HepG2 (cell line): ENCODE measurements at regions not wholly inside any gene's neighbourhood (a gene's known extent, or its start where the extent isn't known, plus 50 kb on each side); places are given as distances from the start of the nearest gene placed in this dataset.

Experiments used
- ATAC-seq: fragments of 200-7000 bp; cut with Tn5 transposase; 3 replicates; pipeline ENCODE4 v1.9.1; 2020; ENCODE audit warnings: mild to moderate bottlenecking, moderate library complexity
- BruUV-seq: library from RNA; stranded (reverse); fragments of 400-500 nt; replicated peaks from 2 replicates; lab custom pipeline; 2021; lab: Mats Ljungman, UMichigan
- CTCF ChIA-PET: fragments of 300-600 bp; formaldehyde crosslinking; extraction: SDS; loops from one replicate; lab custom pipeline; 2021; ENCODE audit warnings: low total read pairs, inconsistent platforms, low intra/inter-chr PET ratio; lab: Yijun Ruan, JAX
- POLR2A ChIA-PET: fragments of 350-600 bp; sonication (Branson Sonifier 250); formaldehyde crosslinking; loops from one replicate; lab custom pipeline; 2020; ENCODE audit warnings: antibody characterized with exemption, inconsistent platforms; lab: Yijun Ruan, JAX
- DNase-seq: peaks from one replicate; pipeline ENCODE4 v3.0.0-alpha.2; 2015; ENCODE audit warnings: low spot score
- FAIRE-seq: peaks from 3 replicates; lab custom pipeline; 2011; peaks lifted over from hg19 to GRCh38; lab: Jason Lieb, UNC
- H2AFZ ChIP-seq: one replicate; pipeline ENCODE4 v1.6.1; 2011; ENCODE audit warnings: low read length, inconsistent platforms
- H3K27ac ChIP-seq: fragments of 300-600 bp; 3 replicates; pipeline ENCODE4 v1.8.0; 2011; ENCODE audit warnings: mixed run types, mild to moderate bottlenecking, mixed read lengths, low read length, inconsistent platforms; ENCODE audit not compliant: insufficient read depth; ENCODE audit errors: extremely low read length
- H3K27me3 ChIP-seq, 2 experiments: fragments of 200-600 bp in 1 of 2; 2 replicates in 1 of 2; 3 replicates in 1 of 2; pipeline versions ENCODE4 v1.6.0 to v1.8.0; 2011; ENCODE audit warnings: low read length in 2 of 2, mild to moderate bottlenecking in 2 of 2, moderate library complexity in 2 of 2, inconsistent platforms in 1 of 2; ENCODE audit not compliant: insufficient read depth in 2 of 2, control insufficient read depth in 1 of 2
- H3K36me3 ChIP-seq, 2 experiments: fragments of 200-600 bp in 1 of 2; replicated peaks in 1 of 2; 2 replicates in 1 of 2; 3 replicates in 1 of 2; pipeline versions ENCODE4 v1.5.1 to v1.8.0; 2011; ENCODE audit warnings: low read length in 2 of 2, inconsistent platforms in 1 of 2; ENCODE audit not compliant: insufficient read depth in 2 of 2, control insufficient read depth in 1 of 2
- H3K4me1 ChIP-seq: 2 replicates; pipeline ENCODE4 v1.5.1; 2012; ENCODE audit warnings: low read length, inconsistent platforms; ENCODE audit not compliant: insufficient read depth
- H3K4me2 ChIP-seq: 2 replicates; pipeline ENCODE4 v1.6.0; 2011; ENCODE audit warnings: low read depth, low read length, inconsistent platforms
- H3K4me3 ChIP-seq, 3 experiments: fragments of 200-600 bp in 1 of 3; sonication (generic), shearing (Covaris generic) in 1 of 3; replicated peaks in 1 of 3; 2 replicates each; pipeline ENCODE4 v1.5.1; 2011 to 2016; ENCODE audit warnings: low read length in 3 of 3, inconsistent platforms in 2 of 3, low read depth in 2 of 3, mild to moderate bottlenecking in 2 of 3, control low read depth in 1 of 3, mixed read lengths in 1 of 3; ENCODE audit not compliant: insufficient read depth in 1 of 3
- H3K79me2 ChIP-seq: one replicate; pipeline ENCODE4 v1.6.1; 2011; ENCODE audit warnings: low read length, inconsistent platforms; ENCODE audit not compliant: insufficient read depth
- H3K9ac ChIP-seq: 2 replicates; pipeline ENCODE4 v1.6.0; 2011; ENCODE audit warnings: mild to moderate bottlenecking, low read depth, low read length, inconsistent platforms; ENCODE audit not compliant: insufficient read depth
- H3K9me3 ChIP-seq: 2 replicates; pipeline ENCODE4 v1.5.1; 2012; ENCODE audit warnings: mild to moderate bottlenecking, low read length
- H4K20me1 ChIP-seq: 2 replicates; pipeline ENCODE4 v1.6.0; 2011; ENCODE audit warnings: inconsistent platforms, mild to moderate bottlenecking, low read length, moderate library complexity; ENCODE audit not compliant: insufficient read depth
- NFYB ChIP-seq: sonication (generic); formaldehyde crosslinking; IDR thresholded peaks from 2 replicates; pipeline ENCODE4 v1.4.0; 2020; ENCODE audit warnings: missing genetic modification reagents
- NFYC ChIP-seq: IDR thresholded peaks from 2 replicates; pipeline ENCODE4 v1.6.1; 2016; ENCODE audit warnings: missing genetic modification reagents, missing compliant biosample characterization
- RAD51 ChIP-seq: fragments of 450-650 bp; IDR thresholded peaks from 2 replicates; pipeline ENCODE4 v1.6.1; 2016; ENCODE audit warnings: borderline replicate concordance
- SIX4 ChIP-seq: sonication (generic); formaldehyde crosslinking; IDR thresholded peaks from 2 replicates; pipeline ENCODE4 v1.4.0; 2020; ENCODE audit warnings: missing genetic modification reagents
- ZNF121 ChIP-seq: sonication (generic); formaldehyde crosslinking; IDR thresholded peaks from 2 replicates; pipeline ENCODE4 v1.5.0; 2020; ENCODE audit warnings: mild to moderate bottlenecking, missing genetic modification reagents
- ZNF75D ChIP-seq: sonication (generic); formaldehyde crosslinking; IDR thresholded peaks from 2 replicates; pipeline ENCODE4 v1.8.1; 2023; ENCODE audit warnings: missing genetic modification reagents, mild to moderate bottlenecking, borderline replicate concordance
- WGBS: methylation state at CpG from one replicate; pipeline ENCODE4 v1.1.6; 2017; ENCODE audit warnings: low lambda C conversion rate; 5-methylcytosine and 5-hydroxymethylcytosine counted together
- in situ Hi-C: cut with HindIII; loops from 2 replicates; pipeline ENCODE4 v1.10.0; 2017; ENCODE audit warnings: low pct_unique_long_range_greater_than_20kb; ENCODE audit not compliant: extremely low pct_ligation_motif_present
- intact Hi-C: fragments of 100-400 bp; cut with micrococcal nuclease; formaldehyde crosslinking; loops from one replicate; pipeline ENCODE4 v1.10.0; 2022; ENCODE audit not compliant: unreplicated experiment
- TF ChIP-seq, protein P1 (sequence below), 2 experiments: sonication (generic) in 1 of 2; formaldehyde crosslinking in 1 of 2; IDR thresholded peaks; 2 replicates each; pipeline versions ENCODE4 v1.5.1 to v1.6.1; 2011 to 2020; ENCODE audit warnings: borderline replicate concordance in 1 of 2, low read depth in 1 of 2, low read length in 1 of 2, mild to moderate bottlenecking in 1 of 2, missing genetic modification reagents in 1 of 2, moderate library complexity in 1 of 2
- TF ChIP-seq, protein P2 (sequence below): sonication (generic); formaldehyde crosslinking; IDR thresholded peaks from 2 replicates; pipeline ENCODE4 v1.5.1; 2020; ENCODE audit warnings: missing genetic modification reagents, mild to moderate bottlenecking, borderline replicate concordance

DNA sequence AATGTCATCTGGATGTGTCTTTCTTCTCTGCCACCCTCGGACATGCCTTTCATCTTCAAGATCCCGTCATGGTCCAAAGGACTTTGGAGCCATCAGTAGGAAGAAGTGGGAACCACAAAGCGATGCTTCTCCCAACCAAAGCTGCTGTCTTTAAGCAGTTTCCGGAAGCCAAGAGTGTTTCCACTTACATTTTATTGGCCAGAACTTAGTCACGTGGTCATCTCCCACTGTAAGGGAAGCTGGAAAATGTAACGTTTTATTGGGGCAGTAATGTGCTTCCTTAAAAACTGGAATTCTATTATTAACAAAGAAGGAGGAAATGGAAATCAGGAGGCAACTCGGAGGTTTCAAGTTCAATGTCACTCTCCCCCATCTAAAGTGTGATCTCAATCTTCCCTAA is 170.8 kb downstream of the ATG4C start:
- Histone ChIP-seq H4K20me1 (no peaks in the 10 kb centered on the region), H3K4me3 (no peak overlapping the region), H2AFZ (no peak overlapping the region), H3K36me3 (no peaks in the 10 kb centered on the region), H3K27me3 (peaks cover 0 to 3% of the 10 kb centered on the region in 2 experiments; a peak in 2 of 5 replicates), H3K4me1 (peaks cover 16% of the 10 kb centered on the region), H3K9ac (no peak overlapping the region), H3K79me2 (no peaks in the 10 kb centered on the region), H3K4me2 (peak overlapping the region; percentile 6; the same call in 1 of the 2 replicates), H3K27ac (no peak overlapping the region), H3K9me3 (no peaks in the 10 kb centered on the region)
- in situ Hi-C loops (no loop called here), intact Hi-C loops (no loop called here)
- ChIA-PET POLR2A (no interaction called here), CTCF (no interaction called here)
- no peak for ATAC-seq
- peak; percentile 2 for DNase-seq
- no peak for TF ChIP-seq SIX4 (CRISPR knock-in tag)
- peak; percentile 44; the same call in 1 of the 2 replicates for TF ChIP-seq NFYC (CRISPR knock-in tag)
- TF ChIP-seq NFYB (CRISPR knock-in tag) = peak; percentile 78
- TF ChIP-seq, protein P1, sequence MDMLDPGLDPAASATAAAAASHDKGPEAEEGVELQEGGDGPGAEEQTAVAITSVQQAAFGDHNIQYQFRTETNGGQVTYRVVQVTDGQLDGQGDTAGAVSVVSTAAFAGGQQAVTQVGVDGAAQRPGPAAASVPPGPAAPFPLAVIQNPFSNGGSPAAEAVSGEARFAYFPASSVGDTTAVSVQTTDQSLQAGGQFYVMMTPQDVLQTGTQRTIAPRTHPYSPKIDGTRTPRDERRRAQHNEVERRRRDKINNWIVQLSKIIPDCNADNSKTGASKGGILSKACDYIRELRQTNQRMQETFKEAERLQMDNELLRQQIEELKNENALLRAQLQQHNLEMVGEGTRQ (IDR thresholded peaks at IDR 0.05; ENCODE audit: low read depth, low read length) = peak; percentile 58; the same call in 1 of the 2 replicates
- TF ChIP-seq, protein P1 (CRISPR knock-in tag; IDR thresholded peaks at IDR 0.05; ENCODE audit: borderline replicate concordance) = no peak
- TF ChIP-seq RAD51 = peak; percentile 58; the same call in 1 of the 2 replicates
- no TSS peak for BruUV-seq
- WGBS = 21% methylated on average over 7 of the region's 7 CpGs
- FAIRE-seq = no peak

DNA sequence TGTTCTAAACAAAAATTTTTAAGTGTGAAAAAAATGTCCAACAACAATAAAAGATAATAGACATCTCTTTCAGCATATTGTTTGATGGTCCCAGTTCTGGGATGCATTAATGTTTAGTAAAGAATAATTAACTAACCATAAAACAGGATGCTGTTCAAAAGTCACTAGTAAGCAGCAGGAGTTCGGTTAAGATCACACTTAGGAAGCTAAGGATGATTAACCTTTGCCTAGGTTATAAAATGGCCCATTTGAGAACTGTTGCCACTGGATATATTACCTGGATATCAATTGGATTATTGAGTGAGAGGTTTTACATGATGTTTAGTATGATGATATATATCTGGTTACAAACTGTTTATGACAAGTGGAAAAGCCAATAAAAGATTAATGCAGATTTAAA is 171.7 kb downstream of the ATG4C start:
- Histone ChIP-seq H3K4me2 (no peak overlapping the region), H3K9ac (no peak overlapping the region), H4K20me1 (no peaks in the 10 kb centered on the region), H3K4me1 (peaks cover 16% of the 10 kb centered on the region), H3K4me3 (no peak overlapping the region), H3K27me3 (peaks cover 0 to 3% of the 10 kb centered on the region in 2 experiments; a peak in 1 of 5 replicates), H3K79me2 (no peaks in the 10 kb centered on the region), H3K27ac (no peak overlapping the region), H3K9me3 (no peaks in the 10 kb centered on the region), H2AFZ (no peak overlapping the region), H3K36me3 (no peaks in the 10 kb centered on the region)
- ATAC-seq = no peak
- ChIA-PET CTCF (no interaction called here), POLR2A (no interaction called here)
- WGBS = 5% methylated on average over 1 of the region's 1 CpG
- TF ChIP-seq ZNF121 (CRISPR knock-in tag) = no peak
- TF ChIP-seq ZNF75D (CRISPR knock-in tag) = no peak
- TF ChIP-seq, protein P2, sequence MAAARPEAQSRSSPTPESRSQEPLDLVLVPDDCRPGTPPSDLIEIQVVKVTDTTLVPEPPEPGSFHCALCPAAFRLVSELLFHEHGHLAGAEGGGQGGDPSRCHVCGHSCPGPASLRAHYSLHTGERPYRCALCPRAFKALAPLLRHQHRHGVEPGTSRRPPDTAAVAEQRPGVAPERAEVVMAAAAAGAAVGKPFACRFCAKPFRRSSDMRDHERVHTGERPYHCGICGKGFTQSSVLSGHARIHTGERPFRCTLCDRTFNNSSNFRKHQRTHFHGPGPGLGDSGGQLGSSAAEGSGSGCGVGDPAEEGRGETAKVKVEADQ (CRISPR knock-in tag) = no peak
- intact Hi-C loops = no loop called here
- no peak for FAIRE-seq
- no TSS peak for BruUV-seq
- in situ Hi-C loops = no loop called here
- no peak for DNase-seq
